Upper lobe of right lung (tissue), 1 donor: ENCODE measurements at regions not wholly inside any gene's neighbourhood (a gene's known extent, or its start where the extent isn't known, plus 50 kb on each side); places are given as distances from the start of the nearest gene placed in this dataset.

Source experiments
- ATAC-seq: fragments of 200-7000 bp; cut with Tn5 transposase; one replicate; pipeline ENCODE4 v1.9.1; 2020; ENCODE audit warnings: mild to moderate bottlenecking, moderate library complexity
- DNase-seq: peaks from one replicate; pipeline ENCODE4 v3.0.0-alpha.2; 2020
- H3K27ac ChIP-seq: fragments of 200-600 bp; one replicate; pipeline ENCODE4 v1.8.0; 2022
- H3K27me3 ChIP-seq: fragments of 200-600 bp; one replicate; pipeline ENCODE4 v1.8.0; 2022; ENCODE audit warnings: mild to moderate bottlenecking
- H3K36me3 ChIP-seq: fragments of 200-600 bp; one replicate; pipeline ENCODE4 v1.8.0; 2022
- H3K4me1 ChIP-seq: fragments of 200-600 bp; one replicate; pipeline ENCODE4 v1.8.0; 2022
- H3K4me3 ChIP-seq: fragments of 200-600 bp; one replicate; pipeline ENCODE4 v1.8.0; 2022; ENCODE audit warnings: mild to moderate bottlenecking
- H3K9me3 ChIP-seq: fragments of 200-600 bp; one replicate; pipeline ENCODE4 v1.8.0; 2022
- intact Hi-C: fragments of 100-400 bp; cut with DNase I; formaldehyde crosslinking; loops from one replicate; pipeline ENCODE4 v1.11.0; 2022
- TF ChIP-seq, protein P1 (sequence below): fragments of 200-600 bp; IDR thresholded peaks from one replicate; pipeline ENCODE4 v1.8.0; 2022; ENCODE audit warnings: antibody characterized with exemption
- donor health status: DM: no; HTN: yes; CAD: no; lungs with severe emphysema.

DNA sequence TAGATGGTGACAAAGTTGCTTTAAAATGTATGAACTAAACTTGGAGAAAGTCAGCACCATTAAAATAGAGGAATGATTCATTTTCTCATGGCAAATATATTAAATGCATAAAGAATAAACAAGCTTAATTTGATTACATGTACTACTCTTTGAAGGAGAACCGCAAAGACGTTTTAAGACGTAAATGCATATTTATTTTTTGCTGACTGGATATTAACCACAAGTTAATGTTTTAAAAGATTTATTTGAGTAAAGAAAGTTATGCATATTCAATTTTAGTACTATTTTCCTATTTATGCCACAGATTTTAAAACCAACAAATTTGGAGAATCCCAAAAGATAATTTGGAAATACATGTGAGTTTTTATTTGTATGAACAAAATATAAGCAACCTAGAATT lies 1121.9 kb downstream of the CDH8 start:
- Histone ChIP-seq H3K9me3 (no peaks in the 10 kb centered on the region), H3K36me3 (no peaks in the 10 kb centered on the region), H3K4me3 (no peak overlapping the region), H3K4me1 (no peaks in the 10 kb centered on the region), H3K27ac (no peak overlapping the region), H3K27me3 (no peaks in the 10 kb centered on the region)
- ATAC-seq (no peak), DNase-seq (no peak)
- TF ChIP-seq, protein P1, sequence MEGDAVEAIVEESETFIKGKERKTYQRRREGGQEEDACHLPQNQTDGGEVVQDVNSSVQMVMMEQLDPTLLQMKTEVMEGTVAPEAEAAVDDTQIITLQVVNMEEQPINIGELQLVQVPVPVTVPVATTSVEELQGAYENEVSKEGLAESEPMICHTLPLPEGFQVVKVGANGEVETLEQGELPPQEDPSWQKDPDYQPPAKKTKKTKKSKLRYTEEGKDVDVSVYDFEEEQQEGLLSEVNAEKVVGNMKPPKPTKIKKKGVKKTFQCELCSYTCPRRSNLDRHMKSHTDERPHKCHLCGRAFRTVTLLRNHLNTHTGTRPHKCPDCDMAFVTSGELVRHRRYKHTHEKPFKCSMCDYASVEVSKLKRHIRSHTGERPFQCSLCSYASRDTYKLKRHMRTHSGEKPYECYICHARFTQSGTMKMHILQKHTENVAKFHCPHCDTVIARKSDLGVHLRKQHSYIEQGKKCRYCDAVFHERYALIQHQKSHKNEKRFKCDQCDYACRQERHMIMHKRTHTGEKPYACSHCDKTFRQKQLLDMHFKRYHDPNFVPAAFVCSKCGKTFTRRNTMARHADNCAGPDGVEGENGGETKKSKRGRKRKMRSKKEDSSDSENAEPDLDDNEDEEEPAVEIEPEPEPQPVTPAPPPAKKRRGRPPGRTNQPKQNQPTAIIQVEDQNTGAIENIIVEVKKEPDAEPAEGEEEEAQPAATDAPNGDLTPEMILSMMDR: no peak
- intact Hi-C loops: no loop called here

DNA sequence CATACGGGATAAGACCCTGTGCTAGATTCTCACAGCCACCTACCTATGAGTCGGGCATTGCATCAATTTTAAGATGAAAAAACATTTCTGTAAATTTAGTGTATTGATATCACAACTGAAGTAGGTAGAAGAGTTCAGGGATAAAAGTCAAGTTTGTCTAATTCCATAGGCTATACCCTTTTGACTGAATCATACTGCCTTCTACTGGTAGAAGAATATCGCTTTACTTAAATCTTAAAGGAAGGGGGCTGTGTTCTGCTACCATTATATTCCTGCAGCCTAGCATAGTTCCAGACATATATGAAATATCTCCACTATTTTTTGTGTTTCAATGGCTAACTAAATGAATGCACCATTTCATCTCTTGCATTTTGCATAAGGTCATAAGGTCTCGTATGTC lies 1128.6 kb downstream of the CDH8 start:
- intact Hi-C loops: no loop called here
- H3K4me3 ChIP-seq: no peak overlapping the region
- no peaks in the 10 kb centered on the region for H3K9me3 ChIP-seq
- DNase-seq: no peak
- no peaks in the 10 kb centered on the region for H3K36me3 ChIP-seq
- H3K4me1 ChIP-seq: no peaks in the 10 kb centered on the region
- no peak overlapping the region for H3K27ac ChIP-seq
- ATAC-seq: no peak
- H3K27me3 ChIP-seq: no peaks in the 10 kb centered on the region
- TF ChIP-seq, protein P1: no peak

DNA sequence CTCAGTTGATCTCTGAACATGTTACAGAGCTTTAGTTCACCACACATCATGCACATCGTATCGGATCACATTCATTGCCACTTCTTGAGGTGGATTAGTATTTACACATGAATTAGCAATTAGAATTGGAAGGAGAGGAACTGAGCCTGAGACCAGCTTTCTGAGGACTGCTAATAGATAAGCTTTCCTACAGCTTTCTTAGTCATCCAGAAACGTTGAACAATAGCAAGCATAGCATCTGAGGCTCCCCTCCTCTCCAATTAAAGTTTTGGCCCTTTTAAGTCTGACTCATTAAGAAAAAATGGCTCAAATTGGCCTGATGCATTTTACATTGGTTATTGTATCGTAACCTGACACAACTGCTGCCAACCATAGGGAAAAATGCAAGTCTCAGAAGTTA lies 1130.4 kb downstream of the CDH8 start:
- no peak overlapping the region for H3K27ac ChIP-seq
- no peaks in the 10 kb centered on the region for H3K9me3 ChIP-seq
- intact Hi-C loops: no loop called here
- DNase-seq: no peak
- no peaks in the 10 kb centered on the region for H3K4me1 ChIP-seq
- ATAC-seq: no peak
- no peak overlapping the region for H3K4me3 ChIP-seq
- H3K27me3 ChIP-seq: no peaks in the 10 kb centered on the region
- no peaks in the 10 kb centered on the region for H3K36me3 ChIP-seq
- TF ChIP-seq, protein P1: no peak

DNA sequence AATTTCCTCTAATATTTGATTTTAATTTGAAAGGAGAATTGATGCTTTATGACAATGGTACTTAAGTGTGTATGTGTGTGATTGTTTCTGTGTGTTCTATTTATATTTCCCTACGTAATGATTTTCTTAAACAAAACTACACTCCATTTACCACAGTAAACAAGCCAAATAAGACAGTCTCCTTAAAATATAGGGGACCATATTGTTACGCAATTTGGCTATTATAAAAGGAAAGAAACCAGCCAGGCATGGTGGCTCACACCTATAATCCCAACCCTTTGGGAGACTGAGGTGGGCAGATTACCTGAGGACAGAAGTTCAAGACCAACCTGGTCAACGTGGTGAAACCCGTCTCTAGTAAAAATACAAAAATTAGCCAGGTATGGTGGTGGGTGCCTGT lies 1134.1 kb downstream of the CDH8 start:
- Histone ChIP-seq H3K36me3 (no peaks in the 10 kb centered on the region), H3K27ac (no peak overlapping the region), H3K27me3 (no peaks in the 10 kb centered on the region), H3K4me3 (no peak overlapping the region), H3K4me1 (no peaks in the 10 kb centered on the region), H3K9me3 (no peaks in the 10 kb centered on the region)
- ATAC-seq: no peak
- DNase-seq: no peak
- intact Hi-C loops: no loop called here
- TF ChIP-seq, protein P1: no peak

DNA sequence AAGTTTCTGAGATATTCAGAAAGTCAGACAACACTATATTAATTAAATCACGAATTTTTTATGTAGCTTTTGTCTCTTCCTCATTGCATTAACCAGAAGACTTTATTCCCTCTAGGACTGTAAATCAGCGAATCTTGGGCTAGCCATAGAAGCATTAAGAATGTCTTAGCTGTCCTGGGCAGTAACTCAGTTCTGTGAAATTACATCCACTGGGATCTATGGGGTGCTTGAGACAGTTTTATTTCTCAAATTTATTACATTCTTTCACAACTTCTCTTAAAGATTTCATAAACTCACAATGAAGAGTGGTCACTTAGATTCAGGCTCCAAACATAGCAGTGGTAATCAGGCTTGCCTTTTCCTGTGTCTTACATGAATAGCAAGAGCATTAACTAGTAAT lies 1153.4 kb downstream of the CDH8 start:
- H3K4me3 ChIP-seq: no peak overlapping the region
- H3K4me1 ChIP-seq: no peaks in the 10 kb centered on the region
- no peaks in the 10 kb centered on the region for H3K9me3 ChIP-seq
- H3K27ac ChIP-seq: no peak overlapping the region
- intact Hi-C loops: no loop called here
- TF ChIP-seq, protein P1: no peak
- H3K36me3 ChIP-seq: no peaks in the 10 kb centered on the region
- DNase-seq (no peak), ATAC-seq (no peak)
- H3K27me3 ChIP-seq: no peaks in the 10 kb centered on the region

DNA sequence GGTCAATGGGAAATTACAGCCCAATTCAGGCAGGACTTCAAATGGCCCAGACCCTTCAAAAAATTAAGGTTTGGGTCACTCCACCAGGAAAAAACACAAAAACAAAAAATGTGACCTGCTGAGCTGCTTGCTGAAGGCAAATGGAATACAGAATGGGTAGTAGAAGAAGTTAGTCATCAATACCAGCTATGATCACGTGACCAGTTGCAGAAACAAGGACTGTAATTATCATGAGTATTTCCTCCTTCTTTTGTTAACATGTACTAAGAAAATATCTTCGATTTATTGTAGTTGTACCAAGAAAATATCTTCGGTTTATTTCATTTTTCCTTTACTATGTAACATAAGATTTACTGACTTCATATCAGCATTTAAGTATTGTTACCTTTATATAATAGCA lies 1183.6 kb downstream of the CDH8 start:
- Histone ChIP-seq H3K4me3 (no peak overlapping the region), H3K9me3 (no peaks in the 10 kb centered on the region), H3K27ac (no peak overlapping the region), H3K36me3 (no peaks in the 10 kb centered on the region), H3K27me3 (no peaks in the 10 kb centered on the region), H3K4me1 (no peaks in the 10 kb centered on the region)
- TF ChIP-seq, protein P1: no peak
- ATAC-seq: no peak
- intact Hi-C loops: no loop called here
- no peak for DNase-seq
